ENCODE measurements at regions not wholly inside any gene's neighbourhood (a gene's known extent, or its start where the extent isn't known, plus 50 kb on each side); places are given as distances from the start of the nearest gene placed in this dataset.

DNA sequence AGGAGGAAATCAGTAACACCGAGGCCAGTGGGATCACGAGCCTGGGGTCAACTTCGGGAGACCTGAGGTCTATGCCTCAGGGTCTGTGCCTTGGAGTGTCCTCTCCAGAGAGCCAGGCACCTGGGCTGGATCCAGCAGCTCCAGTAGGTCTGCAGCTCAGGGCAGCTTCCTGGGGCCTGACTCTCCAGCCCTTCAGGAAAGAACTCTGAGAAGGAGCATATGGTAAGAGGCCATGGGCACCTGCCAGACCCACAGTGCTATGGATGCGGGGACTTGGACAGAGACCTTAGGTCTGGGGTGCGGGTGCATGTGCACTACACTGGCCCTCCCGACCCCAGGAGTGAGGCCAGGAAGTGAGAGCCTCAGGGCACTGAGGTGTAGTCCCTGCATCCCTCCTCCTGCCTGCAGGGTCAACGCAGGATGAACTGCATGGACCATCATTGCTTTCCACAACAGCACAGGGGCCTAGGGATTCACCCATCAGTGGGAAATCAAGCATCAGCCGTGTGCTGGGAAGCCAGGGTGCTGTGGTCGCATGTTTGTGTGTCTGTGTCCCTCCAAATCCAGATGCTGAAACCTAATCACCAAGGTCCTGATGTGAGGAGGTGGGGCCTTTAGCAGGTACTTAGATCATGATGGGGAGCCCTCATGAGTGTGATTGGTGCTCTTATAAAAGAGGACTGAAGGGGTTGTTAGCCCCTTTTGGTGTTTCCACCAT, 210.9 kb upstream of the CST7 start:
- DNase-seq (ENCODE audit: low read depth in 2 of 3, low spot score in 1 of 3) = no peak

GRCh38 chr20:24738981-24739633, 210.0 kb upstream of the CST7 start:
- DNase-seq (ENCODE audit: low read depth in 2 of 3, low spot score in 1 of 3) = no peak

DNA sequence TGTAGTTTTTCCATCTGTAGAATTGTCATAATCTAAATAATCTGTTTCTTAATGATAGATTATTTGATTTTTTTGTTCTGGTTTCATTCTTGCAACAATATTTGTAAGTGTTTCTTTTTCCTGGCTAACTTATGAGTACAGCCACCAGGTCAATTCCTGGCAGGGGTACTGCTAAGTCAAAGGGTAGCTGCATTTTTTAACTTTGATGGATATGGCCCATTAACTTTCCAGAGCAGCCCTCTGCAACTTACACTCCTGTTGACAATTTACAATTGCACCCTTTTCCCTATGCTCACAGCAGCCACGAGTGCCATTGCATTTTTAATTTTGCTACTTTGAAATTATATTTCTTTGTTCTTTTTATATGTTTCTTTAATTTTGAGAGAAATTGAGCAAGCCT, 209.3 kb upstream of the CST7 start:
- DNase-seq (ENCODE audit: low read depth in 2 of 3, low spot score in 1 of 3) = no peak

GRCh38 chr20:24741493-24742072, 207.5 kb upstream of the CST7 start:
- DNase-seq (ENCODE audit: low read depth in 2 of 3, low spot score in 1 of 3) = no peak

DNA sequence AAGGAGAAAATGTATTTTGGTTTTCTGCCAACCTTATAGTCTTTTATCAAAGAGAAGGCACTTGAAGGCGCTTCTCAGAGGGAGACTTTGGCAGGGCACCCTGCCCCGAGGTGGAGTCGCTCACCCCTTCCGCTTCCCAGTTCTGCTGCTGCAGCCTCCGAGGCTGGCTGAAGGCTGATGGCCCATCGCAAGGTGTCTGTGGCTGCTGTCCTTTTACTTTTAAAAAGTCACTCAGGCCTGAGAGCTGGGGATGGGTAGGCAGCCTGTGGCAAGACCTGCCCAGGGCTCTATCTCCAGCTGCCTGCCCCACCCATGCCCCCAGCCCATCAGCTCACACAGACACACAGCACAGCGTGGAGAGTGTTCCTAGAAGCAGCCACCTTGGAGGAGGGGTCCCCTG, 206.6 kb upstream of the CST7 start:
- DNase-seq (ENCODE audit: low read depth in 2 of 3, low spot score in 1 of 3) = no peak

DNA sequence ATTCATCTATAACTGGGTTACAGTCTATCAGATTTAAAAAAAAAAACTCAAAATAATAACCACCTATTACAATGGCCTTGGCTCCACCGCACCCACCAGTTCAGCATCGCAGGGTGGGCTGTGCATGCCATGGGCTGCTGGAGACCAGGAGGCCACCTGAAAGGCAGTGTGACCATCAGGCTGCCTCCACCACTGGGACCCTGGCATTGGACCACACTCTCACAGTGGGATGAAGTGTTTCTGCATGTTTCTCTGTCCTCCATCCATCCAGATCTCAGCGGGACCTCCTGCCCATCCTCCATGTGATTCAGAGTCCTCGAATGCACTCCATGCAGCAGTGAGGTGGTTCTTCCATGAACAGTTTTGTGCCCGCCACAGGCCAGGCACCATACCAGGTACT, 206.1 kb upstream of the CST7 start:
- DNase-seq (ENCODE audit: low read depth in 2 of 3, low spot score in 1 of 3) = no peak

DNA sequence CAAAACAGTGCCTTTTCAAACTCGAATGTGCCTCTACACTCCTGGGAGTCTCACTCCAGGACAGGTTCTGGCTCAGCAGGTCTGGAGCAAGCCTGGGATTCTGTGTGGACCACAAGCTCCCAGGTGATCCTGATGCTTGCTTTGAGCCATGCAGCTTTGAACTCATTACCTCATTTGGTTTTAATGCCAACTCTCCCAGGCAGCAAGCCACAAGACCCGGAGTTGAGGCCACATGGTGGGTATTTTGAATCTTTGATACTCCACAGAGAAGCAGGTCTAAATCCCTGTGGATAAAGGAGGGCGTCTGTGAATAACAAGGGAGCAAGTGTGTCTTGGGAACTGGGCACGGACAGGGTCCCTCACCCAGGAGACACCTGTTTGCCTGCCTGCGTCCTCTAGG, 205.4 kb upstream of the CST7 start:
- DNase-seq (ENCODE audit: low read depth in 2 of 3, low spot score in 1 of 3) = no peak

DNA sequence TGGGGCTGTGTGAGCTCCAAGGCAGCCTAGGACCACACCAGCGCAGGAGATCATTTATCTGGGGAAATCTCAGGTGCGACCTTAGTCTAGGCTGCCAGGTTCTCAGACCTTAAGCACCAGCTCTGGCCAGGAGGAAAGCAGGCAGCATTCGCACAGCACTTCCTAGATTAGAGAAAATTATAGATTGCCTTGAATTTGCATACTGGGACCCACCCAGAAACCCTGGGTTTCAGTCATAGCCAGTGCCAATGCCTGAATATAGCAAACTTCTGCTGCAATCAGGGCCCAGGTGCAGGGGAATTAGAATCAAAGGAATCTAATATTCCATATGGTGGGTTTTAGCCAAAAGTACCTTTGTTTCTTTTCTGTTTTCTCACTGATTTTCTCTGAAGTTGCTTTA, 204.3 kb upstream of the CST7 start:
- DNase-seq (ENCODE audit: low read depth in 2 of 3, low spot score in 1 of 3) = no peak

- DNase-seq (ENCODE audit: low read depth in 2 of 3, low spot score in 1 of 3) = no peak
Observed at GRCh38 chr20:24745206-24745605, 203.9 kb upstream of the CST7 start.

GRCh38 chr20:24745617-24746350, 203.3 kb upstream of the CST7 start:
- DNase-seq (ENCODE audit: low read depth in 2 of 3, low spot score in 1 of 3) = no peak

DNA sequence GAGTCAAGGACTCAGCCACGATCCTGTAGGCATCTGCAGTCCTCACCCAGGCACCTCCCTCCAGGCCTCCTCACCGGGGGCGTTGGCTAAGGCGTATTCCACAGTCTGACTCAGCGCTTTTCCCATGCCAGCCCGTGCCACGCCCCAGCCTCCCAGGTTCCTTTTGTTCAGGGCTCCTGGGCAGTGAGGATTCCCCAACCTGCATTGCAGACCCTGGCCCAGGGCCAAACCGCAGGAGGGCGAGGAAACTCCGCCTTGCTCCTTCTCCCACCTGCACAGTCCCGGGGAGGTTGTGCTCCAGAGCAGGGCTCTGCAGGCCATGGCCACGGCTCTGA, 202.8 kb upstream of the CST7 start:
- DNase-seq (ENCODE audit: low read depth in 2 of 3, low spot score in 1 of 3) = no peak

GRCh38 chr20:24747010-24747712, 201.9 kb upstream of the CST7 start:
- DNase-seq (ENCODE audit: low read depth in 2 of 3, low spot score in 1 of 3) = no peak

GRCh38 chr20:24747881-24748595, 201.0 kb upstream of the CST7 start:
- no peak for DNase-seq (ENCODE audit: low read depth in 2 of 3, low spot score in 1 of 3)

DNA sequence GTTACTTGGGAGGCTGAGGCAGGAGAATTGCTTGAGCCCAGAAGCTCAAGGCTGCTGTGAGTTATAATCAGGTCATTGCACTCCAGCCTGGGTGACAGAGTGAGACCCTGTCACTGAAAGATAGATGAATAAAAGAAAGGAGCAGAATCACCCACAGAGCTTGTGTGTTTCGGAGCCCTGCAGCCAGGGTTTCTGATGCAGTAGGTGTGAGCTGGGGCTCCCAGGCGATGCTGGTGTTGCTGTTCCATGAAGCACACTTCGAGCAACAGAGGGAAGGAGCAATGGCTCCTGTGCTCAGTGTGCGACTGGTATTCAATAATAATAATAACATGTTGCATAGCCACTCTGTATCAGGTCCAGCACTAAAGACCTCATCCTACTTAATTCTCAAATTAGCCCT, 197.5 kb upstream of the CST7 start:
- DNase-seq (ENCODE audit: low read depth in 2 of 3, low spot score in 1 of 3) = no peak

DNA sequence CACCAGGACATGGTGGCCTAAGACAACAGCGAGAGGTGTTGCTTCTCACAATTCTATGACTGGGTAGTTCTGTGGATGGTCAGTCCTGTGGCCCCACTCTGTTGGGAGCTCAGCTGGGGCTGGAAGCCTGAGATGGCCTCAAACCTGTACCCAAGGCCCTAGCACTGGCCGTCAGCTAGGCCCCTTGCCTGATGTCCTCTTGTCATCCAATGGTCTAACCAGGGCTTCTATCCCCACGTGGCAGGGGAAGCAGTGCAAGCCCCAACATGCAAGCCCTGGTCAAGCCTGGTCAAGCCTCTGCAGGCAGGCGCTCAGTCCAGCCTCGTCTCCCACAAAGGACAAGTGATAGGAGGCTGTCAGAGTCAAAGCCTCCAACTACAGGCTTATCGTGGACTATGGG, 196.5 kb upstream of the CST7 start:
- no peak for DNase-seq (ENCODE audit: low read depth in 2 of 3, low spot score in 1 of 3)

GRCh38 chr20:24753130-24753529, 195.9 kb upstream of the CST7 start:
- DNase-seq (ENCODE audit: low read depth in 2 of 3, low spot score in 1 of 3) = no peak

- DNase-seq (ENCODE audit: low read depth in 2 of 3, low spot score in 1 of 3) = no peak
Observed at GRCh38 chr20:24754691-24755090, 194.4 kb upstream of the CST7 start.

- DNase-seq (ENCODE audit: low read depth in 2 of 3, low spot score in 1 of 3) = no peak
Observed at GRCh38 chr20:24755411-24755922, 193.6 kb upstream of the CST7 start.

DNA sequence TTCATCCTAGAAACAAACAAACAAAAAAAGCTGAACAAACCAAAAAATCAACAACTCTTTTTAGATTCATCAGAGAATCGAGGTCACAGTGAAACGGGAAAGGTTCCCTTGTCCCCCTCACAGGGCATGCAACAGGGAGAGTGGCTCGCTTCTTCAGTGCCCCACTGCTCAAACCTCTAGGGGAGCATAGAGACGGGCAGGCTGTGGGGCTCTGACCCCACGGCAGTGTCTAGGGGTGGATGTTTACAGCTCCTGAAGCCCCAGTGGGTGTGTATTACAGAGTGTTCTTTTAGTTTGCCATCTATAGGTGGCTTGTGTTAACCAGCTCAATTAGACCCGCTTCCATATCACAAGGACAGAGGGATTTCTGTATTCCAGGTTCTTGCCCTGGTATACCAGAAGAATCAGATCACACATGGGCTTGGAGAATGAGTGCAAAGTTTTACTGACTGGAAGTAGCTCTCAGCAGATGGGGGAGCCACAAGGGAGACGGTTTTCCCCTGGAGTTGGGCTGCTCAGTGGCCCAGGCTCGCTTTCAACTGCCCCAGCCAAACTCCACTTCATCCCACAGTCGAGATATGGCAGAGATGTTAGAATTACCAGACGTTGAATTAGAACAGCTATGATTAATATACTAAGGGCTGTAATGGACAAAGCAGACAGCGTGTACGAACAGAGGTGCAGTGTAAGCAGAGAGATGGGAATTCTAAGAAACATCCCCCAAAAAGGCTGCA, 192.6 kb upstream of the CST7 start:
- no peak for DNase-seq (ENCODE audit: low read depth in 2 of 3, low spot score in 1 of 3)
